Tibial nerve (tissue), 4 donors: ENCODE measurements at regions not wholly inside any gene's neighbourhood (a gene's known extent, or its start where the extent isn't known, plus 50 kb on each side); places are given as distances from the start of the nearest gene placed in this dataset.

ENCODE experiments used
- CTCF ChIP-seq, 5 experiments: fragments of 200-600 bp in 3 of 5; fragments of 450-650 bp in 2 of 5; sonication (generic) in 3 of 5; IDR thresholded peaks; one replicate each; pipeline ENCODE4 v1.5.1; 2016 to 2019; ENCODE audit warnings: antibody characterized with exemption in 5 of 5, mild to moderate bottlenecking in 3 of 5, moderate library complexity in 2 of 5
- EP300 ChIP-seq, 2 donors: sonication (generic); formaldehyde crosslinking; IDR thresholded peaks; one replicate each; pipeline ENCODE4 v1.6.1; 2017; ENCODE audit warnings: antibody characterized with exemption in 2 of 2, mild to moderate bottlenecking in 1 of 2
- POLR2A ChIP-seq, 2 donors: fragments of 450-650 bp; IDR thresholded peaks; one replicate each; pipeline ENCODE4 v1.6.1; 2017; ENCODE audit warnings: antibody characterized with exemption in 2 of 2, mild to moderate bottlenecking in 2 of 2, moderate library complexity in 2 of 2

DNA sequence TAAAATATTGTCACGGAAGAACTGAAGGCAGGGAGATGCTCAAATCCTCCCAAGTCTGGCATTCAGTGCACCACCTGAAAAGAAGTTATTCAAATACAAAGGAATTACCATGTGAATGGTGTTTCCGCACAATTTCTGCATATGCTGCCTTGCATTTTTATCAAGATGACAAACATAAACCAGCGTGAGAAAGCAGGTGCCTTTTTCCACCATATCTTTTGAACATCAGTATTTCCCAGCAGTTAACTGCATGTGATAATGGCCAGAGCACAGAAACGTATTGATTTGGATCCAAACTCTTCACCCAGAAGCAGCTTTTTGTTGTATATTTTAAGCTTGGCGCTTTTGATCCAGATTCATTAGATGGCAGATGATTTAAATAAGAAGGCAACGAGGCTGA, 808.0 kb downstream of the TLE1 start:
- TF ChIP-seq CTCF (IDR thresholded peaks at IDR 0.05) (no peak), POLR2A (IDR thresholded peaks at IDR 0.05) (no peak), EP300 (IDR thresholded peaks at IDR 0.05) (no peak)
